ENCODE measurements at regions not wholly inside any gene's neighbourhood (a gene's known extent, or its start where the extent isn't known, plus 50 kb on each side); places are given as distances from the start of the nearest gene placed in this dataset.

DNA sequence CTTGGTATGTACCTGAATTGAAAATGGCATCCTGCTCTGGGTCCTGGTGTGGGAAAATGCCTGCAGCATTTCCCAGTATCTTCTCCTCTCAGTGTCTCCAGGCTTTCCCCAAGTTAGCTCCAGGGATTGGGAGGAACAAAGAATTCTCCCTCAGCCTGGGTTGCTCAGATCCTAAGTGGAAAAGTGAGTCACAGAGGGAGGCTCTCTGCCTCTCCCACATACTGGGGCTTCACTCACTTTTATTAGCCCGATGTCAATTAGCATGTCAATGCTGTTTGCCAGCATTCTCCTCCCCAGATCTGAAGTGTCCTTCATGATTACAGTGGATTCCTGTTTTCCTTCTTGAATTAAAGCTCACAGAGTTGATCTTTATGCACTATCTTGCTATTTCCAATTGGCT, 655.0 kb downstream of the EPHA3 start:
- DNase-seq (ENCODE audit: low spot score), result no peak

DNA sequence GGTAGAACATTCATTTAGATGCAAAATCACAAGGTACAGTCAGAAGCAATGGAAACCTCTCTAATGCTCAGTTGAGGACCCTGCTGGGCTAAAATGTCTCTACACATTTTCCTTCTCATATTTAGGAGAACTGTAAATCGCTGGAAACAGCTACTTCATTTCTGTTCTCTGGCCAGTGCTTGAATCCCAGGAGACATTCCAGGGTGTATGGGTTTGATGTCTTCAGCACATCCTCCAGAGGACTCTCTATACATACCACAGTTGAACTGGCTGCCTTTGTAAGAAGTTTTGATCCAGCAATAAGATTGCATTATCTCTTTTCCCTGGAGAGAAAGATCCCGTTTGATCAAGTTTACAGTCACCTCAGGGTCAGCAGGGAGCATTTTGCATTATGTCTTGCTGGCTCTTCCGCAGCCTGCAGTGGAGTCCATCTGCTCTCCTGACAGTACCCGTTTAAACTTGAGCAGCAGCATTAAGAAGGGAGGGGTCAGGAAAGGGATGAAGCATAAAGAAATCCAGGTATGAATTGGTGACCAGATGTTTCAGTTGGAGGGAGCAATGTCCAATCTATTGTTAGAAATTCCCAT, 676.0 kb downstream of the EPHA3 start:
- DNase-seq (ENCODE audit: low spot score), result no peak

DNA sequence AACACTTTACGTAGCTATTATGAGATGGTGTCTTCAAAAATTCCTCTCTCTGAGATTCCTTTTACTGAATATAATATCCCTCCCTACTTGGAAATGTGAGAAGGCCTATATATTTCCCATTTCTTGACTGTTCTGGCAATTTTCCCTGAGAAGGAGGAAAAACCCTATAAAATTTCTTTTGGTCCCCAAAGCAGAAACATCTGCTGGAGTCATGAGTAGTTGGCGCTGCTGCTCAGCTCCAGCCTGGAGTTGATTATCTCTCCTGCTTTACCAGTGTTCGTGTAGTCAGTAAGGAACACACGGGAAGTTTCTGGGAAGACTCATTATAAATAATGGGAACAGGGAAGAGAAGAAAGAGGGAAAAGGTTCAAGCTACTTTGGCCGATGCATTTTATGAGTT, 680.1 kb downstream of the EPHA3 start:
- no peak for DNase-seq (ENCODE audit: low spot score)

DNA sequence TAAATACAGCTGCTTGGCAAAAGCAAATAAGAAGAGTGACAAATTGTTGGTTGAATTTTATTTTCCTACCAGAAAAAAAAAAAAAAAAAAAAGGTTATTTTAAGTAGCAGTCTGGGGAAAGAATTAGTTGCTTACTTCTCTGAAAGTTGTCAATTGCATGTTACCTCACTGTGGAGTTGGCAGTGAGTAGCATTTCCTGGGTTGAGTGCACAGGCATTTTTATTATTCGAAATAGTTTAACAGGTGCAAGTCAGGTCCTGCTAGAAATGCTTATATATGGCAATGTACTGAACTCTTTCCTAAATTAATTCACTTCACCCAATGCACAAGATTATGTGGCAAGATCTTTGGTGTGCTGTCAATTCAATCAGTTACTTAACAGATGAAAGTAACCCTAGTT, 680.6 kb downstream of the EPHA3 start:
- DNase-seq (ENCODE audit: low spot score), result no peak

DNA sequence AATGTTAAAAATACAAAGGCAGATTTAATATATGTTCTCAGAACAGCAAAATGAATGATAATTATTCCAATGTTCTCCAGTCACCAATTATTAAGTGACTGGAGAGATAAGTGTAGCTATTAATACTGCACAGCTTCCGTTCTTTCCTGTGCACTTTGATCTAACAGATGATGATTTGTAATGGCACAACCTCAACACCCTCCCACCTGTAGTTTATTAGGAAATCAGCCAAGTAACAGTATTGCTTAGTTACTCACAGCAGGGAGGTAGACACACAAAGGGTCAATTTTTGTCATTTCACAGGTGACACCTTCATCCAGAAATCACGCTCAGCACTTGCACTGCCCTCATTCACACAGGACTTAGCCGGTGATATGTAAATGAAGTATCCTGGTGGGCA, 688.1 kb downstream of the EPHA3 start:
- DNase-seq (ENCODE audit: low spot score), result peak; percentile 42

DNA sequence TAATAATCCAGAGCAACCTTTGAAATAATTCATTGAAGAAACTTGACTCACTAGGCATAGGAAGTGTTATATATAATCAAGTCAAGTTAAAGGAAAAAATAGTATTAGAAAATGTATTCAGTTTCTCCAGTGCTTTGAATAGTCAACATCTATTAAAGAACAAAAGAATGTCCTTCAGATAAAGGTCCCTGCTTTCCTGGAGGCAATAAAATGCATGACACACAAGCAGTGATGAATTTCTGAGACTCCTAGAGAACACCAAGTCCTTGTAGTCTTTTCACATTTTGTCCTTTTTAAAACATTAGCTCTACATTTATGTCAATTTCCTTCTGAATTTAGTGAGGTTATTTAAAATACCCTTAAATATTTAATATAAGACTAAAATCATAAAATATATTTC, 695.5 kb downstream of the EPHA3 start:
- DNase-seq (ENCODE audit: low spot score), result no peak

DNA sequence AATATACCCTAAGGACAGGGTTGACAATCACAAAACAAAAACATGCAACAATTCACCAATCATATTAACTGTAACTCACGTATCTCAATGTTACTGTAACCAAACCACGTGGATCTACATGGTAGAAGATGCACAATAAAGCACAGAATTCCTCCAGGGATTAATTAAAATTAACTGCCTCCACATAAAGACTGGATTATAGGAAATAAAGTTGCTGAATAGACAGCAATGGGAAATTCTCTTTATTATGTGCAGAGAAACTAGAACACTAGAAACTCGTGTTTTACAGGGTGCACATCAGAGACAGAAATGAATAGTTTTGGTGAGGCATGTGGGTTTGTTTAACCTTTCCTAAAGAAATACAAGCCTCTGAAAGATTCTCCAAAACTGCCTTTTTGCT, 696.3 kb downstream of the EPHA3 start:
- no peak for DNase-seq (ENCODE audit: low spot score)

DNA sequence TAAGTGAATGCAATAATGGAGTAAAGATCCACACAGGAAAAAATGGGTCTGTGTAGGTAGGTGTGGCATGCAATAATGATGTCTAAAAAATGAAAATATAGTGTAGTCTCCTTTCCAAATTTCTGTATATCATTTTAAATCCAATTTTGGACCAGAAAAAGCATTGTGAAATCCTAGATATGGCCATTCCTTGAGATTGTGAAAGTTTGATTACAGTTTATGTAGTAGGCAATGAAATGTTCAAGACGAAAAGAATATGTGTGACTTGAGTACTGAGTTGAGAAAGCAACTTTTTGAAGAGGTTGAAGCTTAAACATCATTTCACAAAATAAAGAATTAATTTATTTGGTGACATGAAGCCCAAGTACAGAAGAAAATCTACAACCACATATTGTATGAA, 698.7 kb downstream of the EPHA3 start:
- DNase-seq (ENCODE audit: low spot score), result no peak

DNA sequence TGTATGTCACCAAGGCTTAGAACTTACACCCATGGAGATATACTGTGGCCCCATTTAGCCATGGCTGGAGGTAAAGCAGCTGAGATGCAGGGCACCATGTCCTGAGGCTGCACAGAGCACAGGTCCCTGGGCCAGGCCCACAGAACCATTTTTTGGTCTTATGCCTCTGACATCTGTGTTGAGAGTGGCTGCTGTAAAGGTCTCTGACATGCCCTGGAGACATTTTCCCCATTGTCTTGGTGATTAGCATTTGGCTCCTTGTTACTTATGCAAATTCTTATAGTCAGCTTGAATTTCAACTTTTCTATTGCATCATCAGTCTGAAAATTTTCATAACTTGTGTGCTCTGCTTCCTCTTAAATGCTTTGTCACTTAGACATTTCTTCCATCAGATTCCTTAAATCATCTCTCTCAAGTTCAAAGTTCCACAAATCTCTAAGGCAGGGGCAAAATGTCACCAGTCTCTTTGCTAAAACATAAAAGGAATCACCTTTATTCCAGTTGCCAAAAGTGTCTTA, 701.3 kb downstream of the EPHA3 start:
- no peak for DNase-seq (ENCODE audit: low spot score)

DNA sequence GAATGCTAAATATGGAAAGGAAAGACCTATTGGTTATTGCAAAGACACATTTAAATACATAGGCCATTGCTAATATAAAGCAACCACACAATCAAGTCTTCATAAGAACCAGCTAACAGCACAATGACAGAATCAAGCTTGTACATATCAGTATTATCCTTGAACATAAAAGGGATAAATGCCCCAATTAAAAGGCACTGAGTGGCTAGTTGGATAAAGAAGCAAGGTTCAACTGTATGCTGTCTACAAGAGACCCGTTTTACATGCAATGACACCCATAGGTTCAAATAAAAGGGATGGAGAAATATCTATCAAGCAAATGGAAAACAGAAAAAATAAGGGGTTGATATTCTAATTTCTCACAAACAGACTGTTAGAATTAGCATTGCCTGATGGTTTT, 706.1 kb downstream of the EPHA3 start:
- DNase-seq (ENCODE audit: low spot score), result no peak

DNA sequence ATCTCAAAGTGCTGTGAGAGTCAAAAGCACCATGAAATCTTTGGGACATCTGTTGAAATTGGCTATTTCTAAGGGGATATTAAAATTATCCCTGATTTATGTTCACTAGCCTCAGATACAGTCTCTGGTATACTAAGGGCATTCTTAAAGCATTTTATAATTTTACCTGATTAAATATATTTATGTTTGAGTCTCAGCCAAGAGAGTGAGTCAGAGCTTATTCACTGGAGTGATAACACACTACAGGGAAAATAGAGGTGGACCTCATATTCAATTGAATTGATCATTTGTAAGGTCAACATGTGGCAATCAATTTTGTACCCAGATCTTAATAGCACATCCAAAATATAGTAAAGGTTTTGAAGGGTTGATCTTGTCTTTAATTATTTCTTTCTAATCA, 733.6 kb downstream of the EPHA3 start:
- DNase-seq (ENCODE audit: low spot score), result no peak

DNA sequence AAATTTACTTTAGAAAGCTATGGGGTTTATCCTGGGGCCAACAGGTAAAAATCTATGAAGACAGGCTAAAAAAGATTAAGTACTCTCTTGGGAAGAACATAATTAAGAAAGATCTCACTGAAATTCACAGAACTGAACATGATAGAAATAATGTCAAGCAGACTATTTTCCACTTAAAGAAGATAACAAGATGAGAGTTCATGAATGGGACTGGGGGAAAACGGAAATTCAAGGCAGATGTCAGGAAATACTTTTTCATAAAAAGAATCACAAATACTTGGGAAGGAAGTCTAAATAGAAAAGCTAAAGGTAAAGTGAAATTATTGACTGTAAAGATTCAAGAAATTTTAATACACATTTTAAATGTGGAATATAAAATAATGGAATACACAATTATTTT, 737.6 kb downstream of the EPHA3 start:
- no peak for DNase-seq (ENCODE audit: low spot score)

DNA sequence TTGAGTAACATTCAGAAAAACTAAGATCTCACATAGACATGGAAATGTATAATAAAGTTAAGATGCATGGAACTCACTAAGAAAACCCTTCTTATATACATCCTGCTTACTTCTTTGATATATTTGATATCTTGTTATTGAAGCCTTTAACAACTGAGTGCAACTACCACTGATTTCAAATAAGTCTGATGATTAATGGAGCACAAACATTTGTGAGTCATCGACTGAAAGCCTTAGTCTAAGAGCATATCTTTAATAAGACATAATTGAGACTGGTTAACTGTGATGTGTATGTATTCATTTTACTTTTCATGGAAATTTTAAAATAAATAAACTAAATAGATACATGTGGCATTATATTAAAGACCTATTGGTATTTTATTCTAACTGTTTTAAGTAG, 740.5 kb downstream of the EPHA3 start:
- DNase-seq (ENCODE audit: low spot score), result no peak

DNA sequence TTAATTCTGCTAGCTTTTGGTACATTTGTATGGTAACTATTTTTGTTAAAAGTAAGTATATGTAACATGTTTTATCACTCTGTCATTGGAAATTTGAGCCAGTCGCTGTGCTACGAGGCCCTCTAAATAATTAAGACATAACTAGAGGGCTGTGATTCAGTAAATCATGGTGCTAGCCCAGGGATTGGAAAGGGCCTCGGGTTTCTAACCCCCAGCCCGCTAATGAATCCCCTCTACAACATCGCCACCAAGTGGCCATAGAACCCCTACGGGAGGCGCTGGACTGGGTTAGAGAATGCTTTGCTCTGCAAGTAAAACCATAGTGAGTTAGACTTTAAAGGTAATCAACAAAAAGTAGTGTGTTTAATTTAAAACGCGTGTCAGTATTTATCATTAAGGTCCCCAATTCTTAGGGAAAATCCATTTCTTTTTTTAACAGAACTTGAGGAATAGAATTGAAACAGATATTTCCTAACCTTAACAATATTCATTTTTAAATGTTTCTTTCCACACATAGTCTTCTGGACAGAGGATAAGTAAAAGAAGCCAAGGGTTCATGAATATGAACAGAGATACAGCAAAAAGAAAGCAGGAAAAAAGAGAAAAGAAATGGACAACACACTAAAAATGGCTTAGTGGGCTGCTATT, 744.7 kb downstream of the EPHA3 start:
- no peak for DNase-seq (ENCODE audit: low spot score)

DNA sequence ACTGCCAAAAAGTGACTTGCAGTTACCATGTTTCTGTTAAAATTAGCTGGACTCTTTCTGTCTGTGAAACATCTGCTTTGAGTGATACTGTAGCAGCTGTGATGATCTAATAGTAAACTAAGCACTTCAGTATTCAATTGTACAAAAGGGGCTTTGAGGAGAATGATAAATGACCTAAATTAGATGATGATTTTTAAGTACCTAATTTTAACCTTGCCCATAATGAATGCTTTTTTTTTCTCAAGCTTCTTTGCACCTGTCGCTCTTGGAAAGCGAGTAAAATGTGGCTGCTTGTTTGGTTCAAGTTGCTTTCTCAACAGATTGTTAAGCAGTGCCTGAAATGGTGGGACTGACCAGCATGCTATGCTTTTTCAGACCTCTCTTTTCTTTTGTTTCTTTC, 752.3 kb downstream of the EPHA3 start:
- no peak for DNase-seq (ENCODE audit: low spot score)

DNA sequence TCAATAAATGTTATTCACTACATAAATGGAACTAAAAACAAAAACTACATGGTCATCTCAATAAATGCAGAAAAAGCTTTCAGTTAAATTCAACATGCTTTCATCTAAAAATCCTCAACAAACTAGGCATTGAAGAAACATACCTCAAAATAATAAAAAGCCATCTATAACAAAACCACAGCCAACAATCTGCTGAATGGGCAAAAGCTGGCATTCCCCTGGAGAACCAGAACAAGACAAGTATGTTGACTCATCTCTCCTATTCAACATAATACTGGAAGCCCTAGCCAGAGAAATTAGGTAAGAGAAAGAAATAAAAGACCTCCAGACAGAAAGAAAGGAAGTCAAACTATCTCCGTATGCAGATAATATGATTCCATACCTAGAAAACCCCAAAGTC, 759.9 kb downstream of the EPHA3 start:
- DNase-seq (ENCODE audit: low spot score), result no peak

DNA sequence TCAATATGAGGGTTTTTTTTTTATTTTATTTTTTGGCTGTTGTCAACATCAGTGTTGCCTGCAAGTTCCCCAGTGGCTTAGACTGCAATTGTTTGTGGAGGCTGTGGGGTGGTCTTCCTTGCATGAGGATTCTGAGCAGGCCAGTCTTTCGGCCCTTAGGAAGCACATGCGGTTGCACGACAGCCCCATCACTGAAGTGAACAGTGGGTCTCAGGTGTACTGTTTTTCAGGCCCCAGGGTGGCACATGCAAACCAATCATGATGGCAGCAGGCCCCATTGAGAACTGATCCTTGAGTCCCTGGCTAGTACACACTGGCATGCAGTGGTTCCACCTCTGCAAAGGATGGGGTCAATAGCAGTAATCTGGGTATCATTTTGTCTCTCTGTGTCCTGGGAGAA, 768.7 kb downstream of the EPHA3 start:
- no peak for DNase-seq (ENCODE audit: low spot score)

DNA sequence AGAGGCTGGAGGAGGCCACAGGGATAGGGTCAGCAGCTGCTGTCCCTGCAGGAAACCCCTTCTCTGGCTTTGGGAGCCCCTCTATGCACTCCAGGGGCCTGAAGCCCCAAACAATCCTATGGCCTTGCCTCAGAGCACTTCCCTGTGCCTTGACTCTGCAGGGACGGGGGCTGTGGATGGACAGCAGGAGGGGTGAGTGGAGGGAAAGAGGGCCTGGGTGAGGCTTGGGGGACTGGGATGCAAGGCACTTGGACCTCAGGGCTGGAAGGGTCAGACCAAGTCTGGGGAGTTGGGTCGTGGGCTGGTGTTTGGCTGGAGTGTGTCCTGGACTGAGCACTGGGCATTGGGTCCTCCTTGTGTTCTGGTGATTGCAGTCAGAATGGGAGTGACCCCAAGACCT, 769.8 kb downstream of the EPHA3 start:
- DNase-seq (ENCODE audit: low spot score), result no peak

DNA sequence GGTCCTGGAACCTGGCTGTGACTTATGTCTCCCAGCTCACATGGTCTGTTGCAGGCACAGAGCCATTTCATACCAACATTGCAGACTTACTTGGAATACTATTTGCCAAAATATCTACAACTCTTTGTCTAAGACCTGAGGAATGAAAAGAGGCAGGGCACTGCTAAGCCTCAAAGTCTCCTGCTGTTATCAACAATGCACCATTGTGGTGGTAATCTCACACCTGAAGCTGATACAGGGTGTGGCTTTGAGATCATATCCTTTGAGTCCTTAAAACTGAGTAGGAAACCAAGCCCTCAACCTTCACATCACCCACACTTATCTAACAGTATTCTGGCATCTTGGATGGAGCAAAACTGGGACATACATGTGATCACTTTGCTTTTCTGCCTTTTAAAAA, 782.0 kb downstream of the EPHA3 start:
- peak; percentile 38 for DNase-seq (ENCODE audit: low spot score)

DNA sequence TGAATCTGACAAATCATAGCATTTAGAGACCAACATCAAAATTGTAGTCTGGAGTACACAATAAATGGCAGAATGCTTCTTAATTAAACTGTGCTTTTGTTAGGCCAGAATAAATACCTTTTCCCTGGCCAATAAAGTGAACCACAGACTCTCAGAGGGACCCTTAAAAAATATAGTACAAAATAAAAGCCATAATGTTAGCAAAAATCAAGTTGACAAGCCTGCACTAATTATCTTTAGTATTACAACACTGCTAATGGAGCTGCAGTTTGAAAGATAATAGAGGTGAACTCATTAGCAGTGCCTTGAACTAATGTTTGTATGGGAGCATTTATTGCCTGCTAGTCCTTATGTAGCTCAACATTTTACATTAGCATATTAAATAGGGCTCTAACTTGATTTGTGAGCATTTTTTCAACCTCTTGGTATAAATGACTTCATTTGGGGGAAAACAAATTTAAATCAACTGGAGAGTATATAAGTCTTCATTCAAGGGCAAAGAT, 801.3 kb downstream of the EPHA3 start:
- DNase-seq (ENCODE audit: low spot score), result no peak

DNA sequence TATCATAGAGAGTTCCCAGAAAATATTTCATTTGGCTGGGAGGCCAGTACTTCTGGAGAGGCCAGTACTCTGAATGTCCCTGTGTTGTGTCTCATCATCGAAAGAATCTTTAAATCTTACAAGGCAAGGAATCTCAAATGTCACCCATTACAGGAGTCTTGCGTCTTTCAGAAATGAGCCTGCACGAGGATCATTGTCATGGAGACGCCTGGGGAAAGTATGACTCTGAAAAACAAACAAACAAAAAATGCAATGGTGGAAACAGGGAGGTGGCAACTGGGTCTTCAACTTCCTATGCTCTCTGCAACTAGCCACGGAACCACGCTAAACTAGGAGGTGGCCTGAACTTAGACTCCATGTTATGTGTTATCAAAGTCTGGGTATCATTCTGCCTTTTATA, 804.6 kb downstream of the EPHA3 start:
- no peak for DNase-seq (ENCODE audit: low spot score)

DNA sequence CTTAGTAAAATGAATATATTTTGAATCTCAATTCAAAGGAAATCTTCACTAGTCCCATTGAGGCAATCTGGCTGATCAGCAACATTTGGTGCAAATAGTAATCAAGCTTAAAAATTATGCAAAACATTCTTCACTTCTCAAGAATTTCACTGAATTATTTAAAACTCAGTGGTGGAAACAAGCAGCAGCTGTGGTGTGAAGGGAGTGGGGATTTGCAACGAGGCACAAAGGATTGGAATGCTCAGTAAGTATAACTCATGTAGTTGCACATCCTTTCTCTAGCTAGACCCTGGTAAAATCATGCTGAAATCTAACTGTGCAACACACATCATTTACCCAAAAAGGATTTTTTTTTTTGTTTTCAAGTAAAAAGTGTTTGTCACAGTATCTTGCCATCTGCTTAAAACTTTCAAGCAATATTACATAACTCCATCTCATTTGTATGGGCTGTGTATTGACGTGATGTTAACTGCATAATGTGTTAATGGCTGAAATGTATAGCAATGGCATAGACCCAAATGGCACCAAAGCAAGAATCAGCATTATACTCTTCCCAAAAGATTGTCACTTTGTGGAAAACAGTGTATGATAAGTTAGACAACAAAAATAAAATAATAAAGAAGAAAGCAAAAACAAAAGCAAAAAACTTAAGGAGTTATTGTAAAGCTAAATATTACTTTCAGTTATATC, 816.6 kb downstream of the EPHA3 start:
- no peak for DNase-seq (ENCODE audit: low spot score)

DNA sequence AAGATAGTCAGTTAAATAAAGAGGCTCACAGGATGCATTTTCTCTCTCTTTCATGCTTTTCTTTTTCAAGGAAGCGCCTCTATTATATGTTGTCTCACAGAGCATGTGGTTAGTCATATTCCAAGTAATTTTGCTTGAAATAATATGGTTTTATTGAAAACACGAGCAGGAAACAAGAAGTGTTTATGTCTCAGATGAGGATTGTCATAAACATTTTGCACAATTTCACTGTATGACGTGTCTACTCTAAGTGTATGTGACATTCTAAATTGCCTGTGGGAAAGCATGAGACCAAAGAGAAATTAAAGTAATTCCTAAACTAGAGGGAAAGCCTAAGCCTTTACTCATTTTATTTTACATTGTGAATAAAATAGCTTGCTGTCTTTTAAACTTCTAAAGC, 818.6 kb downstream of the EPHA3 start:
- DNase-seq (ENCODE audit: low spot score), result no peak

Data from SW480 (cell line).